ENCODE measurements at regions not wholly inside any gene's neighbourhood (a gene's known extent, or its start where the extent isn't known, plus 50 kb on each side); places are given as distances from the start of the nearest gene placed in this dataset.

- TF ChIP-seq ARID4A (CRISPR knock-in tag; IDR thresholded peaks at IDR 0.05; ENCODE audit: borderline replicate concordance) = no peak
- TF ChIP-seq NR2F6 (IDR thresholded peaks at IDR 0.05) = no peak
- TF ChIP-seq NR2F6 (CRISPR knock-in tag; IDR thresholded peaks at IDR 0.05) = no peak
- no peak for TF ChIP-seq YEATS4 (CRISPR knock-in tag; IDR thresholded peaks at IDR 0.05; ENCODE audit: borderline replicate concordance)
These were observed 314.5 kb upstream of the COL8A1 start (continued) for GRCh38 chr3:99323940-99324339.

DNA sequence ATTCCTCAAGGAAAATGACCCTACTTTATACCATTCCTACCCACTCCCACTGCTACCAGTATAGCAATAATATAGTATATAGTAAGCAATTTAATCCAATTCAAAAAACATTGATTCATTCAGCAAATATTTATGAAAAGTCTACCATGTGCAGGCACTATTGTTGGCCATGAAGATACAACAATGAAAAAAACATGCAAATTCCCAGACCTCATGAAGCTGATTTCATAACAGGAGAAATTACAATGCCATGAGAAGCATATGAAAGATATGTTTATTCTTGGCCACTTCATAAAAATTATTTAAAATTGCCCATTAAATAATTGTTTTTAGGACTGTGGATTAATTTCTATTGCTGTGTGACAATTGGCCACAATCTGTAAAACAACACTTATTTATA, 315.8 kb upstream of the COL8A1 start:
- CTCF ChIA-PET (ENCODE audit: low intra/inter-chr PET ratio, low total read pairs) = no interaction called here
- no peaks in the 10 kb centered on the region for H3K27me3 ChIP-seq (ENCODE audit: control insufficient read depth in 1 of 2, insufficient read depth in 2 of 2, low read length in 2 of 2)
- DNase-seq (ENCODE audit: low spot score) (no peak), ATAC-seq (no peak), FAIRE-seq (no peak)
- no peak overlapping the region for H3K9ac ChIP-seq (ENCODE audit: insufficient read depth, low read depth, low read length)
- POLR2A ChIA-PET = no interaction called here
- H3K27ac ChIP-seq (ENCODE audit: extremely low read length, insufficient read depth, low read length) = no peak overlapping the region
- no peaks in the 10 kb centered on the region for H4K20me1 ChIP-seq (ENCODE audit: insufficient read depth, low read length)
- H3K4me2 ChIP-seq (ENCODE audit: low read depth, low read length) = no peak overlapping the region
- no peak overlapping the region for H3K4me3 ChIP-seq (replicated peaks in 1 of 3; ENCODE audit: insufficient read depth in 1 of 3, low read depth in 2 of 3, low read length in 3 of 3)
- no peaks in the 10 kb centered on the region for H3K79me2 ChIP-seq (ENCODE audit: insufficient read depth, low read length)
- intact Hi-C loops (cut with micrococcal nuclease; ENCODE audit: unreplicated experiment) = no loop called here
- H3K9me3 ChIP-seq (ENCODE audit: low read length) = no peaks in the 10 kb centered on the region
- no TSS peak for BruUV-seq (replicated peaks)
- no peaks in the 10 kb centered on the region for H3K4me1 ChIP-seq (ENCODE audit: insufficient read depth, low read length)
- no peak for TF ChIP-seq ARNT2 (CRISPR knock-in tag; IDR thresholded peaks at IDR 0.05; ENCODE audit: low read depth)
- no peak overlapping the region for H2AFZ ChIP-seq (ENCODE audit: low read length)
- H3K36me3 ChIP-seq (replicated peaks in 1 of 2; ENCODE audit: control insufficient read depth in 1 of 2, insufficient read depth in 2 of 2, low read length in 2 of 2) = no peaks in the 10 kb centered on the region
- in situ Hi-C loops (cut with HindIII; ENCODE audit: extremely low pct_ligation_motif_present, low pct_unique_long_range_greater_than_20kb) = no loop called here

Data from HepG2 (cell line).